ENCODE measurements at regions not wholly inside any gene's neighbourhood (a gene's known extent, or its start where the extent isn't known, plus 50 kb on each side); places are given as distances from the start of the nearest gene placed in this dataset.

DNA sequence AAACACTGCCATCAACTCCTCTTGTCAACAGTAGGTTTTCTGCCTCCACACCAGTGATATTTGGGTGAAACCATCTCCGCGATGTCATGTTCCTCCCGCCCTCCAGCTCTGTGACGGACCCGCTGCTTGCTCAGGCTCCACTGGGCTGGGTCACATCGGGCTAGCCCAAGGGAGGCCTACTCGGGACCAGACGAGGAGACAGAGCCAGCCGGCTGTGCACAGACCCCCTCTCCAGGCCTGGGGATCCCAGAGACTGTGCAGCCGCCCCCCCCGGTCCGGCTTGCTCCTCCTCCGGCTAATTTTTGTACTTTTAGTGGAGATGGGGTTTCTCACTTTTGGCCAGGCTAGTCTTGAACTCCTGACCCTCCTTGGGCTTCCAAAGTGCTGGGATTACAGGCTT lies 202.4 kb upstream of the PRDM9 start:
- no peak for TF ChIP-seq CTCF (IDR thresholded peaks at IDR 0.05; ENCODE audit: borderline replicate concordance, extremely low read depth, low read length, poor library complexity, severe bottlenecking)
- TF ChIP-seq EZH2 (IDR thresholded peaks at IDR 0.05; ENCODE audit: borderline replicate concordance, low read depth, low read length, severe bottlenecking): no peak

Measured in DND-41 (cell line).